ENCODE measurements at regions not wholly inside any gene's neighbourhood (a gene's known extent, or its start where the extent isn't known, plus 50 kb on each side); places are given as distances from the start of the nearest gene placed in this dataset.

- TF ChIP-seq ETV6 (CRISPR knock-in tag; conservative IDR thresholded peaks at IDR 0.05): no peak
- TF ChIP-seq ZFAT (CRISPR knock-in tag; conservative IDR thresholded peaks at IDR 0.05): no peak
- no peak for TF ChIP-seq BCL3 (CRISPR knock-in tag; IDR thresholded peaks at IDR 0.05)
- TF ChIP-seq PAWR (CRISPR knock-in tag; IDR thresholded peaks at IDR 0.05; ENCODE audit: borderline replicate concordance): no peak
- TF ChIP-seq ZNF263 (CRISPR knock-in tag; IDR thresholded peaks at IDR 0.05): no peak
- TF ChIP-seq MYNN (CRISPR knock-in tag; IDR thresholded peaks at IDR 0.05; ENCODE audit: low read depth): no peak
- no peak for TF ChIP-seq FOXA1 (IDR thresholded peaks at IDR 0.05)
- peak; percentile 49; the same call in 1 of the 2 replicates for TF ChIP-seq FOXA1 (CRISPR knock-in tag; IDR thresholded peaks at IDR 0.05)
- TF ChIP-seq ZNF792 (CRISPR knock-in tag; IDR thresholded peaks at IDR 0.05): no peak
- no peak for TF ChIP-seq TBX3 (IDR thresholded peaks at IDR 0.05; ENCODE audit: borderline replicate concordance)
- no peak for TF ChIP-seq DDIT3 (CRISPR knock-in tag; IDR thresholded peaks at IDR 0.05)
- peak; percentile 77 for TF ChIP-seq STAG1 (CRISPR knock-in tag; IDR thresholded peaks at IDR 0.05)
- no peak for TF ChIP-seq ZFP36 (IDR thresholded peaks at IDR 0.05; ENCODE audit: borderline replicate concordance, low read depth, low read length, partially characterized antibody)
- TF ChIP-seq ZNF318 (CRISPR knock-in tag; IDR thresholded peaks at IDR 0.05): no peak
- TF ChIP-seq ZNF431 (CRISPR knock-in tag; IDR thresholded peaks at IDR 0.05; ENCODE audit: borderline replicate concordance, low read depth): no peak
- no peak for TF ChIP-seq SATB2 (CRISPR knock-in tag; IDR thresholded peaks at IDR 0.05)
- TF ChIP-seq ZNF615 (CRISPR knock-in tag; IDR thresholded peaks at IDR 0.05; ENCODE audit: borderline replicate concordance): no peak
- no peak for TF ChIP-seq TOPORS (CRISPR knock-in tag; IDR thresholded peaks at IDR 0.05)
- no peak for TF ChIP-seq PHF5A (CRISPR knock-in tag; IDR thresholded peaks at IDR 0.05; ENCODE audit: low read depth, unreplicated experiment)
- TF ChIP-seq ZNF713 (CRISPR knock-in tag; IDR thresholded peaks at IDR 0.05): no peak
- TF ChIP-seq ZFYVE20 (CRISPR knock-in tag; IDR thresholded peaks at IDR 0.05; ENCODE audit: borderline replicate concordance, low read depth): no peak
- no peak for TF ChIP-seq ZNF292 (CRISPR knock-in tag; IDR thresholded peaks at IDR 0.05; ENCODE audit: borderline replicate concordance, low read depth)
- no peak for TF ChIP-seq MTA3 (CRISPR knock-in tag; IDR thresholded peaks at IDR 0.05)
These were observed 89.0 kb upstream of the MAP1B start (continued) for GRCh38 chr5:72018143-72018803.
